LNCaP clone FGC (cell line): ENCODE measurements at regions not wholly inside any gene's neighbourhood (a gene's known extent, or its start where the extent isn't known, plus 50 kb on each side); places are given as distances from the start of the nearest gene placed in this dataset.

ENCODE experiments used
- DNase-seq: peaks from one replicate; pipeline ENCODE4 v3.0.0-alpha.2; 2011; ENCODE audit warnings: low read depth
- H3K4me3 ChIP-seq: 2 replicates; pipeline ENCODE4 v1.5.1; 2011; ENCODE audit warnings: mild to moderate bottlenecking, low read depth, low read length, control low read depth
- CTCF ChIP-seq: IDR thresholded peaks from 2 replicates; pipeline ENCODE4 v1.5.1; 2012; ENCODE audit warnings: mild to moderate bottlenecking; ENCODE audit not compliant: control insufficient read depth, insufficient read depth; ENCODE audit errors: extremely low read depth

- no peak overlapping the region for H3K4me3 ChIP-seq
- TF ChIP-seq CTCF, result no peak
- no peak for DNase-seq
Measured at GRCh38 chr18:54700580-54700979, 109.5 kb downstream of the DYNAP start.

GRCh38 chr18:54702686-54703085 lies 111.6 kb downstream of the DYNAP start:
- H3K4me3 ChIP-seq, result no peak overlapping the region
- no peak for DNase-seq
- no peak for TF ChIP-seq CTCF

- no peak for DNase-seq
- H3K4me3 ChIP-seq, result no peak overlapping the region
- no peak for TF ChIP-seq CTCF
Measured at GRCh38 chr18:54710074-54710899, 118.0 kb upstream of the RAB27B start.

- no peak for DNase-seq
- no peak overlapping the region for H3K4me3 ChIP-seq
- TF ChIP-seq CTCF, result no peak
Measured at GRCh38 chr18:54710900-54711281, 117.4 kb upstream of the RAB27B start.

GRCh38 chr18:54712306-54712705 lies 116.0 kb upstream of the RAB27B start:
- H3K4me3 ChIP-seq, result no peak overlapping the region
- no peak for DNase-seq
- TF ChIP-seq CTCF, result no peak

GRCh38 chr18:54712758-54713157 lies 115.5 kb upstream of the RAB27B start:
- no peak for TF ChIP-seq CTCF
- no peak for DNase-seq
- H3K4me3 ChIP-seq, result no peak overlapping the region

GRCh38 chr18:54713386-54713785 lies 114.9 kb upstream of the RAB27B start:
- DNase-seq, result no peak
- TF ChIP-seq CTCF, result no peak
- H3K4me3 ChIP-seq, result no peak overlapping the region
